HCT116 (cell line): ENCODE measurements at regions not wholly inside any gene's neighbourhood (a gene's known extent, or its start where the extent isn't known, plus 50 kb on each side); places are given as distances from the start of the nearest gene placed in this dataset.

ENCODE experiments used
- CEBPB ChIP-seq: IDR thresholded peaks from 2 replicates; pipeline ENCODE4 v1.6.1; 2012; ENCODE audit warnings: low read depth
- CTCF ChIP-seq, 3 experiments: fragments of 200-600 bp in 1 of 3; sonication (generic) in 1 of 3; IDR thresholded peaks in 2 of 3; conservative IDR thresholded peaks in 1 of 3; 2 replicates each; pipeline ENCODE4 v1.5.1; 2012 to 2017; ENCODE audit warnings: low read depth in 2 of 3, low read length in 2 of 3, antibody characterized with exemption in 1 of 3, borderline replicate concordance in 1 of 3, control low read depth in 1 of 3, mild to moderate bottlenecking in 1 of 3, mixed read lengths in 1 of 3, mixed run types in 1 of 3, moderate library complexity in 1 of 3; ENCODE audit not compliant: insufficient read depth in 1 of 3
- FOSL1 ChIP-seq: IDR thresholded peaks from 2 replicates; pipeline ENCODE4 v1.6.1; 2012; ENCODE audit warnings: low read depth
- POLR2A ChIP-seq: IDR thresholded peaks from 2 replicates; pipeline ENCODE4 v1.7.0; 2011; ENCODE audit warnings: borderline replicate concordance; ENCODE audit not compliant: insufficient read depth, insufficient read length; ENCODE audit errors: extremely low read depth
- POLR2AphosphoS5 ChIP-seq: IDR thresholded peaks from 2 replicates; pipeline ENCODE4 v1.6.1; 2011; ENCODE audit warnings: mild to moderate bottlenecking, low read depth, low read length, moderate library complexity
- RAD21 ChIP-seq: IDR thresholded peaks from 2 replicates; pipeline ENCODE4 v1.6.1; 2012; ENCODE audit warnings: low read depth, mild to moderate bottlenecking
- REST ChIP-seq: IDR thresholded peaks from 2 replicates; pipeline ENCODE4 v1.6.1; 2012; ENCODE audit warnings: low read depth
- SP1 ChIP-seq: IDR thresholded peaks from 2 replicates; pipeline ENCODE4 v1.6.1; 2012; ENCODE audit warnings: low read depth
- SRF ChIP-seq: IDR thresholded peaks from 2 replicates; pipeline ENCODE4 v1.6.1; 2012; ENCODE audit warnings: low read depth

- TF ChIP-seq CTCF (IDR thresholded peaks at IDR 0.05 in 2 of 3, conservative IDR thresholded peaks at IDR 0.05 in 1 of 3; ENCODE audit: borderline replicate concordance in 1 of 3, insufficient read depth in 1 of 3, low read depth in 2 of 3, low read length in 2 of 3): no peak
- no peak for TF ChIP-seq SP1
- no peak for TF ChIP-seq POLR2AphosphoS5
- TF ChIP-seq POLR2A: no peak
- TF ChIP-seq FOSL1: no peak
- no peak for TF ChIP-seq RAD21
- no peak for TF ChIP-seq SRF
- no peak for TF ChIP-seq CEBPB
- no peak for TF ChIP-seq REST
Measured at GRCh38 chr1:191804311-191804710, 354.0 kb upstream of the RGS18 start.
